HepG2 (cell line): ENCODE measurements at regions not wholly inside any gene's neighbourhood (a gene's known extent, or its start where the extent isn't known, plus 50 kb on each side); places are given as distances from the start of the nearest gene placed in this dataset.
"Not testable (repeated sequence)": the region's sequence is repeated elsewhere in the genome, so short reads cannot be mapped to it uniquely, and the experiment has no call there.

Source experiments
- ATAC-seq: fragments of 200-7000 bp; cut with Tn5 transposase; 3 replicates; pipeline ENCODE4 v1.9.1; 2020; ENCODE audit warnings: mild to moderate bottlenecking, moderate library complexity
- BruUV-seq: library from RNA; stranded (reverse); fragments of 400-500 nt; replicated peaks from 2 replicates; lab custom pipeline; 2021; lab: Mats Ljungman, UMichigan
- CTCF ChIA-PET: fragments of 300-600 bp; formaldehyde crosslinking; extraction: SDS; loops from one replicate; lab custom pipeline; 2021; ENCODE audit warnings: low total read pairs, inconsistent platforms, low intra/inter-chr PET ratio; lab: Yijun Ruan, JAX
- POLR2A ChIA-PET: fragments of 350-600 bp; sonication (Branson Sonifier 250); formaldehyde crosslinking; loops from one replicate; lab custom pipeline; 2020; ENCODE audit warnings: antibody characterized with exemption, inconsistent platforms; lab: Yijun Ruan, JAX
- DNase-seq: peaks from one replicate; pipeline ENCODE4 v3.0.0-alpha.2; 2015; ENCODE audit warnings: low spot score
- FAIRE-seq: peaks from 3 replicates; lab custom pipeline; 2011; peaks lifted over from hg19 to GRCh38; lab: Jason Lieb, UNC
- H2AFZ ChIP-seq: one replicate; pipeline ENCODE4 v1.6.1; 2011; ENCODE audit warnings: low read length, inconsistent platforms
- H3K27ac ChIP-seq: fragments of 300-600 bp; 3 replicates; pipeline ENCODE4 v1.8.0; 2011; ENCODE audit warnings: mixed run types, mild to moderate bottlenecking, mixed read lengths, low read length, inconsistent platforms; ENCODE audit not compliant: insufficient read depth; ENCODE audit errors: extremely low read length
- H3K27me3 ChIP-seq, 2 experiments: fragments of 200-600 bp in 1 of 2; 2 replicates in 1 of 2; 3 replicates in 1 of 2; pipeline versions ENCODE4 v1.6.0 to v1.8.0; 2011; ENCODE audit warnings: low read length in 2 of 2, mild to moderate bottlenecking in 2 of 2, moderate library complexity in 2 of 2, inconsistent platforms in 1 of 2; ENCODE audit not compliant: insufficient read depth in 2 of 2, control insufficient read depth in 1 of 2
- H3K36me3 ChIP-seq, 2 experiments: fragments of 200-600 bp in 1 of 2; replicated peaks in 1 of 2; 2 replicates in 1 of 2; 3 replicates in 1 of 2; pipeline versions ENCODE4 v1.5.1 to v1.8.0; 2011; ENCODE audit warnings: low read length in 2 of 2, inconsistent platforms in 1 of 2; ENCODE audit not compliant: insufficient read depth in 2 of 2, control insufficient read depth in 1 of 2
- H3K4me1 ChIP-seq: 2 replicates; pipeline ENCODE4 v1.5.1; 2012; ENCODE audit warnings: low read length, inconsistent platforms; ENCODE audit not compliant: insufficient read depth
- H3K4me2 ChIP-seq: 2 replicates; pipeline ENCODE4 v1.6.0; 2011; ENCODE audit warnings: low read depth, low read length, inconsistent platforms
- H3K4me3 ChIP-seq, 3 experiments: fragments of 200-600 bp in 1 of 3; sonication (generic), shearing (Covaris generic) in 1 of 3; replicated peaks in 1 of 3; 2 replicates each; pipeline ENCODE4 v1.5.1; 2011 to 2016; ENCODE audit warnings: low read length in 3 of 3, inconsistent platforms in 2 of 3, low read depth in 2 of 3, mild to moderate bottlenecking in 2 of 3, control low read depth in 1 of 3, mixed read lengths in 1 of 3; ENCODE audit not compliant: insufficient read depth in 1 of 3
- H3K79me2 ChIP-seq: one replicate; pipeline ENCODE4 v1.6.1; 2011; ENCODE audit warnings: low read length, inconsistent platforms; ENCODE audit not compliant: insufficient read depth
- H3K9ac ChIP-seq: 2 replicates; pipeline ENCODE4 v1.6.0; 2011; ENCODE audit warnings: mild to moderate bottlenecking, low read depth, low read length, inconsistent platforms; ENCODE audit not compliant: insufficient read depth
- H3K9me3 ChIP-seq: 2 replicates; pipeline ENCODE4 v1.5.1; 2012; ENCODE audit warnings: mild to moderate bottlenecking, low read length
- H4K20me1 ChIP-seq: 2 replicates; pipeline ENCODE4 v1.6.0; 2011; ENCODE audit warnings: inconsistent platforms, mild to moderate bottlenecking, low read length, moderate library complexity; ENCODE audit not compliant: insufficient read depth
- FOXA1 ChIP-seq, 2 experiments: fragments of 450-650 bp in 1 of 2; sonication (generic) in 1 of 2; formaldehyde crosslinking in 1 of 2; IDR thresholded peaks; 2 replicates each; pipeline versions ENCODE4 v1.4.0 to v1.6.1; 2016 to 2020; ENCODE audit warnings: missing genetic modification reagents in 1 of 2
- FOXA3 ChIP-seq: IDR thresholded peaks from 2 replicates; pipeline ENCODE4 v1.6.1; 2016; ENCODE audit warnings: missing genetic modification reagents, missing compliant biosample characterization
- HOXA3 ChIP-seq: sonication (generic); formaldehyde crosslinking; IDR thresholded peaks from 2 replicates; pipeline ENCODE4 v1.5.0; 2020; ENCODE audit warnings: missing genetic modification reagents
- IRF2 ChIP-seq: IDR thresholded peaks from 2 replicates; pipeline ENCODE4 v1.6.1; 2018; ENCODE audit warnings: missing genetic modification reagents, missing compliant biosample characterization
- KAT7 ChIP-seq: IDR thresholded peaks from 2 replicates; pipeline ENCODE4 v1.6.1; 2018; ENCODE audit warnings: borderline replicate concordance, missing compliant biosample characterization
- NCOA2 ChIP-seq: sonication (generic); formaldehyde crosslinking; IDR thresholded peaks from 2 replicates; pipeline ENCODE4 v1.8.0; 2022; ENCODE audit warnings: inconsistent platforms
- SKI ChIP-seq: fragments of 450-650 bp; IDR thresholded peaks from one replicate; pipeline ENCODE4 v1.6.1; 2018; ENCODE audit warnings: mild to moderate bottlenecking; ENCODE audit not compliant: partially characterized antibody
- TMF1 ChIP-seq: sonication (generic); formaldehyde crosslinking; IDR thresholded peaks from 2 replicates; pipeline ENCODE4 v1.8.1; 2022; ENCODE audit warnings: low read depth, missing genetic modification reagents
- XBP1 ChIP-seq: sonication (generic); formaldehyde crosslinking; IDR thresholded peaks from 2 replicates; pipeline ENCODE4 v1.5.0; 2020; ENCODE audit warnings: missing genetic modification reagents
- ZEB1 ChIP-seq: IDR thresholded peaks from 2 replicates; pipeline ENCODE4 v1.6.1; 2012; ENCODE audit warnings: mild to moderate bottlenecking, low read depth, inconsistent platforms; ENCODE audit not compliant: insufficient replicate concordance
- ZFP37 ChIP-seq: sonication (generic); formaldehyde crosslinking; IDR thresholded peaks from 2 replicates; pipeline ENCODE4 v1.4.0; 2020; ENCODE audit warnings: missing genetic modification reagents, borderline replicate concordance
- ZSCAN31 ChIP-seq: sonication (generic); formaldehyde crosslinking; IDR thresholded peaks from 2 replicates; pipeline ENCODE4 v1.5.0; 2020; ENCODE audit warnings: low read depth, mild to moderate bottlenecking, missing genetic modification reagents
- WGBS: methylation state at CpG from one replicate; pipeline ENCODE4 v1.1.6; 2017; ENCODE audit warnings: low lambda C conversion rate; 5-methylcytosine and 5-hydroxymethylcytosine counted together
- in situ Hi-C: cut with HindIII; loops from 2 replicates; pipeline ENCODE4 v1.10.0; 2017; ENCODE audit warnings: low pct_unique_long_range_greater_than_20kb; ENCODE audit not compliant: extremely low pct_ligation_motif_present
- intact Hi-C: fragments of 100-400 bp; cut with micrococcal nuclease; formaldehyde crosslinking; loops from one replicate; pipeline ENCODE4 v1.10.0; 2022; ENCODE audit not compliant: unreplicated experiment
- TF ChIP-seq, protein P1 (sequence below): sonication (generic); formaldehyde crosslinking; IDR thresholded peaks from 2 replicates; pipeline ENCODE4 v1.4.0; 2020; ENCODE audit warnings: missing genetic modification reagents, borderline replicate concordance
- TF ChIP-seq, protein P2 (sequence below): IDR thresholded peaks from 2 replicates; pipeline ENCODE4 v1.6.1; 2016; ENCODE audit warnings: control low read depth
- TF ChIP-seq, protein P3 (sequence below): sonication (generic); formaldehyde crosslinking; IDR thresholded peaks from 2 replicates; pipeline ENCODE4 v1.8.0; 2022; ENCODE audit warnings: missing genetic modification reagents, low read depth, mild to moderate bottlenecking, borderline replicate concordance

DNA sequence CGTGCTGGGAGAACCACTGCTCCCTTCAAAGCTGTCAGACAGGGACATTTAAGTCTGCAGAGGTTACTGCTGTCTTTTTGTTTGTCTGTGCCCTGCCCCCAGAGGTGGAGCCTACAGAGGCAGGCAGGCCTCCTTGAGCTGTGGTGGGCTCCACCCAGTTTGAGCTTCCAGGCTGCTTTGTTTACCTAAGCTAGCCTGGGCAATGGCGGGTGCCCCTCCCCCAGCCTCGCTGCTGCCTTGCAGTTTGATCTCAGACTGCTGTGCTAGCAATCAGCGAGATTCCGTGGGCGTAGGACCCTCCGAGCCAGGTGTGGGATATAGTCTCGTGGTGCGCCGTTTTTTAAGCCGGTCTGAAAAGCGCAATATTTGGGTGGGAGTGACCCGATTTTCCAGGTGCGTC is 572.6 kb downstream of the RFPL4B start:
- H3K4me2 ChIP-seq; H3K27me3 ChIP-seq; H3K4me1 ChIP-seq; FAIRE-seq; DNase-seq; CTCF ChIA-PET; H3K9ac ChIP-seq; BruUV-seq; H2AFZ ChIP-seq; intact Hi-C loops; H3K27ac ChIP-seq; H3K36me3 ChIP-seq; H4K20me1 ChIP-seq; H3K9me3 ChIP-seq; ATAC-seq; in situ Hi-C loops; H3K4me3 ChIP-seq; POLR2A ChIA-PET; H3K79me2 ChIP-seq; TF ChIP-seq FOXA1 (IDR thresholded peaks at IDR 0.05): not testable (repeated sequence)
- TF ChIP-seq FOXA1 (CRISPR knock-in tag; IDR thresholded peaks at IDR 0.05) (peak; percentile 63), HOXA3 (CRISPR knock-in tag) (0 out of 2 replicates have a peak, but pooled peaks have one; percentile 15), FOXA3 (CRISPR knock-in tag) (peak; percentile 35; the same call in 1 of the 2 replicates)
- TF ChIP-seq, protein P1, sequence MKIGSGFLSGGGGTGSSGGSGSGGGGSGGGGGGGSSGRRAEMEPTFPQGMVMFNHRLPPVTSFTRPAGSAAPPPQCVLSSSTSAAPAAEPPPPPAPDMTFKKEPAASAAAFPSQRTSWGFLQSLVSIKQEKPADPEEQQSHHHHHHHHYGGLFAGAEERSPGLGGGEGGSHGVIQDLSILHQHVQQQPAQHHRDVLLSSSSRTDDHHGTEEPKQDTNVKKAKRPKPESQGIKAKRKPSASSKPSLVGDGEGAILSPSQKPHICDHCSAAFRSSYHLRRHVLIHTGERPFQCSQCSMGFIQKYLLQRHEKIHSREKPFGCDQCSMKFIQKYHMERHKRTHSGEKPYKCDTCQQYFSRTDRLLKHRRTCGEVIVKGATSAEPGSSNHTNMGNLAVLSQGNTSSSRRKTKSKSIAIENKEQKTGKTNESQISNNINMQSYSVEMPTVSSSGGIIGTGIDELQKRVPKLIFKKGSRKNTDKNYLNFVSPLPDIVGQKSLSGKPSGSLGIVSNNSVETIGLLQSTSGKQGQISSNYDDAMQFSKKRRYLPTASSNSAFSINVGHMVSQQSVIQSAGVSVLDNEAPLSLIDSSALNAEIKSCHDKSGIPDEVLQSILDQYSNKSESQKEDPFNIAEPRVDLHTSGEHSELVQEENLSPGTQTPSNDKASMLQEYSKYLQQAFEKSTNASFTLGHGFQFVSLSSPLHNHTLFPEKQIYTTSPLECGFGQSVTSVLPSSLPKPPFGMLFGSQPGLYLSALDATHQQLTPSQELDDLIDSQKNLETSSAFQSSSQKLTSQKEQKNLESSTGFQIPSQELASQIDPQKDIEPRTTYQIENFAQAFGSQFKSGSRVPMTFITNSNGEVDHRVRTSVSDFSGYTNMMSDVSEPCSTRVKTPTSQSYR (CRISPR knock-in tag): peak; percentile 81
- 70% methylated on average over 8 of the region's 14 CpGs for WGBS

DNA sequence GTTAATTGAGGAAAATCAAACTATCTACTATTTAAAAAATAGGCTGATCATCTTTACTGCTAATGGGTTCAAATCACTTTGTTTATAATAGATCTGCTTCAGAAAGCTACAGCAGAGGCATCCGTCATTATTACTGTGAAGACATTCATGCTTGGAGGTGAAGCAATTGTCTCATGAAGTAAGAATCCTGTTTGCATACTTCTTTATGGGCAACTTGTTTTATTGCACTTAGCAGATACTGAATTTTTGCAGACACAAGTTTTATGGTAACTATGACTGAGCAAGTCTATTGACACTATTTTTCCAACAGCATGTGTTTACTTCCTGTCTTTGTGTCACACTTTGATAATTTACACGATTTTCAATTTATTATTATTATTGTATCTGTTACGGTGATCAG is 573.9 kb downstream of the RFPL4B start:
- intact Hi-C loops (no loop called here), in situ Hi-C loops (no loop called here)
- no peak for FAIRE-seq
- Histone ChIP-seq H3K4me3 (no peak overlapping the region), H3K27ac (no peak overlapping the region), H3K79me2 (no peaks in the 10 kb centered on the region), H3K4me1 (no peaks in the 10 kb centered on the region), H3K27me3 (no peaks in the 10 kb centered on the region), H3K36me3 (no peaks in the 10 kb centered on the region), H3K9ac (no peak overlapping the region), H3K4me2 (no peak overlapping the region), H3K9me3 (no peaks in the 10 kb centered on the region), H4K20me1 (no peaks in the 10 kb centered on the region), H2AFZ (no peak overlapping the region)
- ATAC-seq: no peak
- WGBS: 63% methylated on average over 3 of the region's 3 CpGs
- ChIA-PET CTCF (no interaction called here), POLR2A (no interaction called here)
- no peak for DNase-seq
- no TSS peak for BruUV-seq
- no peak for TF ChIP-seq NCOA2 (CRISPR knock-in tag)
- TF ChIP-seq ZEB1: no peak
- TF ChIP-seq, protein P2, sequence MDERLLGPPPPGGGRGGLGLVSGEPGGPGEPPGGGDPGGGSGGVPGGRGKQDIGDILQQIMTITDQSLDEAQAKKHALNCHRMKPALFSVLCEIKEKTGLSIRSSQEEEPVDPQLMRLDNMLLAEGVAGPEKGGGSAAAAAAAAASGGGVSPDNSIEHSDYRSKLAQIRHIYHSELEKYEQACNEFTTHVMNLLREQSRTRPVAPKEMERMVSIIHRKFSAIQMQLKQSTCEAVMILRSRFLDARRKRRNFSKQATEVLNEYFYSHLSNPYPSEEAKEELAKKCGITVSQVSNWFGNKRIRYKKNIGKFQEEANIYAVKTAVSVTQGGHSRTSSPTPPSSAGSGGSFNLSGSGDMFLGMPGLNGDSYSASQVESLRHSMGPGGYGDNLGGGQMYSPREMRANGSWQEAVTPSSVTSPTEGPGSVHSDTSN (CRISPR knock-in tag): no peak
- TF ChIP-seq ZSCAN31 (CRISPR knock-in tag): no peak
- no peak for TF ChIP-seq KAT7
- TF ChIP-seq ZFP37 (CRISPR knock-in tag): no peak
- no peak for TF ChIP-seq XBP1 (CRISPR knock-in tag)
- TF ChIP-seq, protein P3, sequence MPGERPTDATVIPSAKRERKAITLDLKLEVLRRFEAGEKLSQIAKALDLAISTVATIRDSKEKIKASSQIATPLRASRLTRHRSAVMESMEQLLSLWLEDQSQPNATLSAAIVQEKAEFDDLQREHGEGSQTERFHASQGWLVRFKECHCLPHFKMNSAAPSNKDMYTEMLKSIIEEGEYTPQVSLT (CRISPR knock-in tag): no peak
- no peak for TF ChIP-seq IRF2 (CRISPR knock-in tag)
- no peak for TF ChIP-seq SKI
- TF ChIP-seq TMF1 (CRISPR knock-in tag): no peak
